ENCODE measurements at regions not wholly inside any gene's neighbourhood (a gene's known extent, or its start where the extent isn't known, plus 50 kb on each side); places are given as distances from the start of the nearest gene placed in this dataset.

GRCh38 chr4:104032896-104033295, 313.1 kb upstream of the TACR3 start:
- no peak for TF ChIP-seq POLR2A (conservative IDR thresholded peaks at IDR 0.05)
- no peak for TF ChIP-seq POLR2AphosphoS5 (IDR thresholded peaks at IDR 0.05; ENCODE audit: control insufficient read depth, insufficient read depth, low read depth, low read length)
- TF ChIP-seq STAT5A (IDR thresholded peaks at IDR 0.05; ENCODE audit: borderline replicate concordance, low read length), result no peak
- no peak for TF ChIP-seq ETV5 (CRISPR knock-in tag; IDR thresholded peaks at IDR 0.05; ENCODE audit: low read depth)
- no peak for TF ChIP-seq ZNF274 (IDR thresholded peaks at IDR 0.05; ENCODE audit: borderline replicate concordance, low read depth, low read length)
- no peak for TF ChIP-seq JUND (IDR thresholded peaks at IDR 0.05; ENCODE audit: borderline replicate concordance, low read depth, low read length)
- no peak for TF ChIP-seq JUND (tag; IDR thresholded peaks at IDR 0.05; ENCODE audit: borderline replicate concordance, low read depth, low read length)
- no peak for TF ChIP-seq ESRRA (IDR thresholded peaks at IDR 0.05; ENCODE audit: borderline replicate concordance, low read depth)
- no peak for TF ChIP-seq YY1 (IDR thresholded peaks at IDR 0.05; ENCODE audit: borderline replicate concordance in 1 of 3, control insufficient read depth in 1 of 3, extremely low read depth in 1 of 3, insufficient read depth in 3 of 3, insufficient read length in 1 of 3, insufficient replicate concordance in 2 of 3, low read depth in 1 of 3, low read length in 2 of 3)
- no peak for TF ChIP-seq ZNF561 (CRISPR knock-in tag; conservative IDR thresholded peaks at IDR 0.05)
- TF ChIP-seq CTCF (IDR thresholded peaks at IDR 0.05 in 2 of 3, conservative IDR thresholded peaks at IDR 0.05 in 1 of 3; ENCODE audit: insufficient read depth in 2 of 3, low read depth in 1 of 3, low read length in 3 of 3), result no peak
- TF ChIP-seq YBX1 (IDR thresholded peaks at IDR 0.05), result no peak
- no peak for TF ChIP-seq CREB1 (IDR thresholded peaks at IDR 0.05)
- TF ChIP-seq CREB1 (CRISPR knock-in tag; IDR thresholded peaks at IDR 0.05), result no peak
- no peak for TF ChIP-seq ZSCAN32 (CRISPR knock-in tag; IDR thresholded peaks at IDR 0.05)
- TF ChIP-seq ETS1 (conservative IDR thresholded peaks at IDR 0.05; ENCODE audit: control insufficient read depth, low read depth, low read length), result no peak
